OCI-LY1 (cell line): ENCODE measurements at regions not wholly inside any gene's neighbourhood (a gene's known extent, or its start where the extent isn't known, plus 50 kb on each side); places are given as distances from the start of the nearest gene placed in this dataset.

Source experiments
- EZH2 ChIP-seq: fragments of 200-600 bp; sonication (generic), shearing (Covaris generic); IDR thresholded peaks from 2 replicates; pipeline ENCODE4 v1.8.0; 2017; ENCODE audit warnings: borderline replicate concordance, mixed run types, mild to moderate bottlenecking, antibody characterized with exemption, low read length, moderate library complexity, mixed read lengths
- TF ChIP-seq, protein P1 (sequence below): fragments of 200-600 bp; sonication (generic), shearing (Covaris generic); IDR thresholded peaks from 2 replicates; pipeline ENCODE4 v1.5.1; 2017; ENCODE audit warnings: mild to moderate bottlenecking, antibody characterized with exemption, low read length, moderate library complexity, mixed read lengths

- TF ChIP-seq, protein P1, sequence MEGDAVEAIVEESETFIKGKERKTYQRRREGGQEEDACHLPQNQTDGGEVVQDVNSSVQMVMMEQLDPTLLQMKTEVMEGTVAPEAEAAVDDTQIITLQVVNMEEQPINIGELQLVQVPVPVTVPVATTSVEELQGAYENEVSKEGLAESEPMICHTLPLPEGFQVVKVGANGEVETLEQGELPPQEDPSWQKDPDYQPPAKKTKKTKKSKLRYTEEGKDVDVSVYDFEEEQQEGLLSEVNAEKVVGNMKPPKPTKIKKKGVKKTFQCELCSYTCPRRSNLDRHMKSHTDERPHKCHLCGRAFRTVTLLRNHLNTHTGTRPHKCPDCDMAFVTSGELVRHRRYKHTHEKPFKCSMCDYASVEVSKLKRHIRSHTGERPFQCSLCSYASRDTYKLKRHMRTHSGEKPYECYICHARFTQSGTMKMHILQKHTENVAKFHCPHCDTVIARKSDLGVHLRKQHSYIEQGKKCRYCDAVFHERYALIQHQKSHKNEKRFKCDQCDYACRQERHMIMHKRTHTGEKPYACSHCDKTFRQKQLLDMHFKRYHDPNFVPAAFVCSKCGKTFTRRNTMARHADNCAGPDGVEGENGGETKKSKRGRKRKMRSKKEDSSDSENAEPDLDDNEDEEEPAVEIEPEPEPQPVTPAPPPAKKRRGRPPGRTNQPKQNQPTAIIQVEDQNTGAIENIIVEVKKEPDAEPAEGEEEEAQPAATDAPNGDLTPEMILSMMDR, result no peak
- no peak for TF ChIP-seq EZH2
Observed at GRCh38 chr13:76685938-76686337, 200.3 kb downstream of the KCTD12 start.
